Heart left ventricle (tissue), 16 donors: ENCODE measurements at regions not wholly inside any gene's neighbourhood (a gene's known extent, or its start where the extent isn't known, plus 50 kb on each side); places are given as distances from the start of the nearest gene placed in this dataset.

Source experiments
- ATAC-seq, 4 donors: fragments of 200-7000 bp; cut with Tn5 transposase; one replicate each; pipeline ENCODE4 v1.9.1; 2020 to 2022; ENCODE audit warnings: moderate library complexity in 4 of 4, mild to moderate bottlenecking in 3 of 4, moderate number of reproducible peaks in 1 of 4
- DNase-seq, 5 donors: peaks; one replicate each; pipeline ENCODE4 v3.0.0-alpha.2; 2020
- H3K27ac ChIP-seq, 12 donors: fragments of 200-600 bp; sonication (generic) in 4 of 12; one replicate each; pipeline versions ENCODE4 v1.5.0 to v1.8.0; 2016 to 2022; ENCODE audit warnings: mild to moderate bottlenecking in 2 of 12
- H3K27me3 ChIP-seq, 9 donors: fragments of 200-600 bp; sonication (generic) in 2 of 9; one replicate each; pipeline versions ENCODE4 v1.5.1 to v1.8.0; 2016 to 2022; ENCODE audit warnings: mild to moderate bottlenecking in 3 of 9
- H3K36me3 ChIP-seq, 9 donors: fragments of 200-600 bp; sonication (generic) in 2 of 9; one replicate each; pipeline versions ENCODE4 v1.5.0 to v1.8.0; 2018 to 2022; ENCODE audit warnings: mild to moderate bottlenecking in 2 of 9
- H3K4me1 ChIP-seq, 12 donors: fragments of 200-600 bp; sonication (generic) in 4 of 12; one replicate each; pipeline versions ENCODE4 v1.5.0 to v1.8.0; 2016 to 2022; ENCODE audit warnings: mild to moderate bottlenecking in 3 of 12
- H3K4me3 ChIP-seq, 12 donors: fragments of 200-600 bp; sonication (generic) in 4 of 12; one replicate each; pipeline versions ENCODE4 v1.5.0 to v1.8.0; 2017 to 2022; ENCODE audit warnings: mild to moderate bottlenecking in 9 of 12, moderate library complexity in 4 of 12
- H3K9me3 ChIP-seq, 12 donors: fragments of 200-600 bp; sonication (generic) in 4 of 12; one replicate each; pipeline versions ENCODE4 v1.5.0 to v1.8.0; 2016 to 2022; ENCODE audit warnings: mild to moderate bottlenecking in 1 of 12
- CTCF ChIP-seq, 12 donors: fragments of 200-600 bp; sonication (generic) in 4 of 12; IDR thresholded peaks; one replicate each; pipeline versions ENCODE4 v1.5.0 to v1.8.0; 2018 to 2022; ENCODE audit warnings: antibody characterized with exemption in 12 of 12, mild to moderate bottlenecking in 5 of 12
- POLR2A ChIP-seq, 2 donors: fragments of 450-650 bp; IDR thresholded peaks; one replicate each; pipeline ENCODE4 v1.6.1; 2017; ENCODE audit warnings: antibody characterized with exemption in 2 of 2, mild to moderate bottlenecking in 2 of 2, moderate library complexity in 2 of 2
- WGBS, 4 donors: extraction: QIAGEN DNeasy Blood & Tissue Kit in 2 of 4; methylation state at CpG; one replicate each; pipeline versions ENCODE4 v1.1.5 to v1.1.7; 2013 to 2018; 5-methylcytosine and 5-hydroxymethylcytosine counted together
- intact Hi-C, 10 donors: fragments of 100-400 bp; cut with DNase I; formaldehyde crosslinking; loops; one replicate each; pipeline versions ENCODE4 v1.11.1 to v1.14.2; 2022
- donor health status: ischemic (EF 13 %, LVEDD 7.1; RV severe dilation, severe dysfunction).
- donor health status: healthy with polysubstance abuse.
- donor health status: DM: no; HTN: yes; CAD: no.
- donor health status: DM: no; HTN: no; CAD: no.
- donor health status: ischemic (EF 25% LVEDD 6.9; RV normal size, moderate dysfunction).
- donor health status: ischemic (EF 25% LVEDD 5.7; RV mildly dilated, moderate dysfunction).
- donor health status: healthy.
- donor health status: DM: yes; HTN: yes; CAD: no.
- donor health status: ischemic (EF 35%, LVEDD 5.7; RV mildly dilated, moderate dysfunction).
- donor health status: nonischemic (EF 11% LVEDD 7.7; RV severe dilation, severe dysfunction).
- donor health status: DM: yes; HTN: yes; CAD: no.
- donor health status: PGD.
- donor health status: ischemic (EF 29% LVEDD 5.4; RV normal size, mild dysfunction).
- donor health status: nonischemic (EF 23%, LVEDD 6.1; RV moderate dilation, normal function).

- ATAC-seq (no peak), DNase-seq (no peak)
- Histone ChIP-seq H3K4me3 (no peak overlapping the region), H3K27me3 (no peaks in the 10 kb centered on the region), H3K9me3 (no peaks in the 10 kb centered on the region), H3K4me1 (no peaks in the 10 kb centered on the region), H3K36me3 (no peaks in the 10 kb centered on the region), H3K27ac (no peak overlapping the region)
- intact Hi-C loops: no loop called here
- 89 to 93% (median 91%) methylated on average over 9 of the region's 9 CpGs for WGBS, 4 donors
- TF ChIP-seq POLR2A (IDR thresholded peaks at IDR 0.05) (no peak), CTCF (IDR thresholded peaks at IDR 0.05) (no peak)
Observed at GRCh38 chr3:106720510-106720909, 656.7 kb upstream of the CCDC54 start.

- H3K4me1 ChIP-seq: peaks cover 0 to 4% (median 0%) of the 10 kb centered on the region in 12 donors
- TF ChIP-seq POLR2A (IDR thresholded peaks at IDR 0.05): no peak
- no peak for TF ChIP-seq CTCF (IDR thresholded peaks at IDR 0.05)
- H3K4me3 ChIP-seq: no peak overlapping the region
- intact Hi-C loops: no loop called here
- no peak for ATAC-seq
- H3K9me3 ChIP-seq: no peaks in the 10 kb centered on the region
- DNase-seq: no peak
- WGBS, 4 donors: 58 to 78% (median 65%) methylated on average over 3 of the region's 3 CpGs
- H3K36me3 ChIP-seq: no peaks in the 10 kb centered on the region
- H3K27ac ChIP-seq: no peak overlapping the region
- no peaks in the 10 kb centered on the region for H3K27me3 ChIP-seq
Observed at GRCh38 chr3:106725566-106725965, 651.7 kb upstream of the CCDC54 start.

GRCh38 chr3:106728315-106729098, 648.7 kb upstream of the CCDC54 start:
- Histone ChIP-seq H3K27me3 (no peaks in the 10 kb centered on the region), H3K9me3 (no peaks in the 10 kb centered on the region), H3K27ac (peak overlapping the region in 5 of 12 donors; percentile 22 to 46 (median 41)), H3K4me1 (peaks cover 0 to 4% (median 0%) of the 10 kb centered on the region in 12 donors), H3K4me3 (peak overlapping the region in 1 of 12 donors; percentile 27), H3K36me3 (no peaks in the 10 kb centered on the region)
- intact Hi-C loops: no loop called here
- 60 to 71% (median 67%) methylated on average over 5 of the region's 5 CpGs for WGBS, 4 donors
- DNase-seq (no peak), ATAC-seq (peak in 3 of 4 donors; percentile 36 to 95 (median 76))
- no peak for TF ChIP-seq CTCF (IDR thresholded peaks at IDR 0.05)
- no peak for TF ChIP-seq POLR2A (IDR thresholded peaks at IDR 0.05)

- peaks cover 0 to 4% (median 0%) of the 10 kb centered on the region in 12 donors for H3K4me1 ChIP-seq
- intact Hi-C loops: no loop called here
- 70 to 91% (median 88%) methylated on average over 1 of the region's 1 CpG for WGBS, 4 donors
- no peak for DNase-seq
- no peak for ATAC-seq
- no peaks in the 10 kb centered on the region for H3K9me3 ChIP-seq
- no peak overlapping the region for H3K27ac ChIP-seq
- TF ChIP-seq POLR2A (IDR thresholded peaks at IDR 0.05) (no peak), CTCF (IDR thresholded peaks at IDR 0.05) (no peak)
- H3K27me3 ChIP-seq: no peaks in the 10 kb centered on the region
- H3K36me3 ChIP-seq: no peaks in the 10 kb centered on the region
- no peak overlapping the region for H3K4me3 ChIP-seq
Observed at GRCh38 chr3:106729481-106729880, 647.8 kb upstream of the CCDC54 start.
